ENCODE measurements at regions not wholly inside any gene's neighbourhood (a gene's known extent, or its start where the extent isn't known, plus 50 kb on each side); places are given as distances from the start of the nearest gene placed in this dataset.

DNA sequence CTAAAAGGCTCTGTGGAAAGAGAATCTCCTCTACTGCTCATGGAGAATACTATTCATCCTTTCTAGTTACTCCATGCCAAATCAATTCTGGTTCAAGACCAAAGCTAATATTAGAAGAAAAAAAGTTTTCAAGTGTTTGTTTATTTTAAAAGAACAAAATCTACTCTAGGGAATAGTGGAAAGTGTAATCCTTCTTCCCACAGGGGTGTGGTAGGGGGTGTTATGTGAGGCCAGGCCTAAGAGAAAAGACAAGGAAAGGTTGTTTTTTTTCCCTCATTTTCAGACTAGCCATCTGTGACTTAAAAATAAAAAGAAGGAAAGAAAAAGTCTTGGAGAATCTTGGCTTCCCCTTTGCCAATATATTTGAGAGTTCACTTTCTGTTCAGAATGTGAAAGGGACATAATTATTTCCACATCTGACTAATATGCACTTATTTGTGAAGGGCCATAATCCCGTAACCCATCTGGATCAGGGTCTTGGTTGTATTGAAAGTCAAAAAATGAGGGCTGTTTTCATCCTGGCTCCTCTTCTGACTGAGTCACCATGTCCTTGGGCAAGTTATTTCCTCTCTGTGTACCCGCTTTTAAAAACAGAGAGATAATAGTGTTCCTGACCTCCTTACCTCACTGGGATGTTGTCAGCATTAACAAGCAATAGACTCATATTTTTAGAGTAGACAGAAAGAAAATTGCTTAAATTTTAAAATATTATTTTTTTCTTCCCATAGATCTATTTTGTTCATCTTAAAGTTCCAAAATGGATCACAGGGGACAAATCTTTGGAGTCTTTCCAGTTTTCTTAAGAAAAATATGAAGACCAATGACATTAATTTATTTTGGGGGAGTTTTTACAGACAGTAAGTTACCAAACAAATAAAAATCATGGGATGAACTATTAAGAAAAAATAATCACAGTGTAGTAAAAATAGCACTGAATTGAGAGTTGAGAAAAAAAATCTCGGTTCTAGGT, 233.7 kb downstream of the IBTK start:
- peaks cover 0 to 12% of the 10 kb centered on the region in 2 donors for H3K36me3 ChIP-seq (ENCODE audit: control insufficient read depth in 1 of 2, insufficient read depth in 2 of 2, low read length in 2 of 2)
- H3K4me1 ChIP-seq (ENCODE audit: control insufficient read depth in 1 of 2, insufficient read depth in 2 of 2, low read length in 2 of 2): peaks cover 4 to 13% of the 10 kb centered on the region in 2 donors
- H3K27ac ChIP-seq (ENCODE audit: low read length): peak overlapping the region; percentile 28
- no peaks in the 10 kb centered on the region for H3K9me3 ChIP-seq (ENCODE audit: control insufficient read depth in 1 of 2, low read length in 2 of 2)
- no peak overlapping the region for H3K4me3 ChIP-seq (ENCODE audit: low read depth in 1 of 2, low read length in 2 of 2)
- no peaks in the 10 kb centered on the region for H3K27me3 ChIP-seq (ENCODE audit: low read depth, low read length)

- Histone ChIP-seq H3K4me3 (ENCODE audit: low read depth in 1 of 2, low read length in 2 of 2) (no peak overlapping the region), H3K36me3 (ENCODE audit: control insufficient read depth in 1 of 2, insufficient read depth in 2 of 2, low read length in 2 of 2) (no peaks in the 10 kb centered on the region), H3K27ac (ENCODE audit: low read length) (no peak overlapping the region), H3K27me3 (ENCODE audit: low read depth, low read length) (no peaks in the 10 kb centered on the region), H3K9me3 (ENCODE audit: control insufficient read depth in 1 of 2, low read length in 2 of 2) (peaks cover 0 to 7% of the 10 kb centered on the region in 2 donors), H3K4me1 (ENCODE audit: control insufficient read depth in 1 of 2, insufficient read depth in 2 of 2, low read length in 2 of 2) (no peaks in the 10 kb centered on the region)
Observed at GRCh38 chr6:82006027-82006738, 241.4 kb downstream of the IBTK start.

DNA sequence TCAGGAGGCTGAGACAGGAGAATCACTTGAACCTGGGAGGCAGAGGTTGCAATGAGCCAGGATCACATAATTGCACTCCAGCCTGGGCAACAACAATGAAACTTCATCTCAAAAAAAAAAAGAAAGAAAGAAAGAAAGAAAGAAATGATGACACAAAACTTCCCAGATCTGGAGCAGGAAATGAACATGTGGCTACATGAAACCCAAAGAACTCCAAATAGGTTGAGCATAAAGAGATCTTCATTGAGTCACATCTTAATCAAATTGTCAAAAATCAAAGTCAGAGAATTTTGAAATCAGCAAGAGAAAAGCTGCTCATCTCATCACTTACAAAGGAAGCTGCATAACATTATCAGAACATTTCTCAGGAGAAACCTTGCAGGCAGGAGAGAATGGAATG, 247.0 kb downstream of the IBTK start:
- peaks cover 0 to 1% of the 10 kb centered on the region in 2 donors for H3K9me3 ChIP-seq (ENCODE audit: control insufficient read depth in 1 of 2, low read length in 2 of 2)
- H3K36me3 ChIP-seq (ENCODE audit: control insufficient read depth in 1 of 2, insufficient read depth in 2 of 2, low read length in 2 of 2): peaks cover 0 to 9% of the 10 kb centered on the region in 2 donors
- H3K27me3 ChIP-seq (ENCODE audit: low read depth, low read length): no peaks in the 10 kb centered on the region
- H3K27ac ChIP-seq (ENCODE audit: low read length): no peak overlapping the region
- H3K4me3 ChIP-seq (ENCODE audit: low read depth in 1 of 2, low read length in 2 of 2): no peak overlapping the region
- H3K4me1 ChIP-seq (ENCODE audit: control insufficient read depth in 1 of 2, insufficient read depth in 2 of 2, low read length in 2 of 2): no peaks in the 10 kb centered on the region

DNA sequence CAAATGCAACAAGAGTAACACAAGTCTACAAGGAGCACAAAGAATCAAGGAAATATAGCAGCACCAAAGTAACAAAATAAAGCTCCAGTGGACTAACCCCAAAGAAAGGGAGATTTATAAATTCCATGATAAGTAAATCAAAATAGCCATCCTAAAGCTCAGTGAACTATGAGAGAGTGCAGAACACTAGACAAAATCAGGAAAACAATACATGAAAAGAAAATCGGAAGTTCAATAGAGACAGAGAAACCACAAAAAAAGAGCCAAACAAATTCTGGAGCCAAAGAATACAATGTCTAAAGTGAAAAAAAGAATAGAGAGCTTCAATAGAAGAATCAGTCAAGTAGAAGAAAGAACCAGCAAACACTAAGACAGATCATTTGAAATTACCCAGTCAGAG, 247.3 kb upstream of the TENT5A start:
- H3K27ac ChIP-seq (ENCODE audit: low read length): no peak overlapping the region

GRCh38 chr6:81999270-81999669, 246.8 kb upstream of the TENT5A start:
- Histone ChIP-seq H3K27me3 (ENCODE audit: low read depth, low read length) (no peaks in the 10 kb centered on the region), H3K4me3 (ENCODE audit: low read depth in 1 of 2, low read length in 2 of 2) (no peak overlapping the region), H3K4me1 (ENCODE audit: control insufficient read depth in 1 of 2, insufficient read depth in 2 of 2, low read length in 2 of 2) (no peaks in the 10 kb centered on the region), H3K27ac (ENCODE audit: low read length) (no peak overlapping the region), H3K36me3 (ENCODE audit: control insufficient read depth in 1 of 2, insufficient read depth in 2 of 2, low read length in 2 of 2) (peaks cover 0 to 9% of the 10 kb centered on the region in 2 donors), H3K9me3 (ENCODE audit: control insufficient read depth in 1 of 2, low read length in 2 of 2) (no peaks in the 10 kb centered on the region)

More for the DNA sequence above, 247.3 kb upstream of the TENT5A start:
- H3K27me3 ChIP-seq (ENCODE audit: low read depth, low read length): no peaks in the 10 kb centered on the region
- H3K4me1 ChIP-seq (ENCODE audit: control insufficient read depth in 1 of 2, insufficient read depth in 2 of 2, low read length in 2 of 2): no peaks in the 10 kb centered on the region
- no peaks in the 10 kb centered on the region for H3K9me3 ChIP-seq (ENCODE audit: control insufficient read depth in 1 of 2, low read length in 2 of 2)
- no peak overlapping the region for H3K4me3 ChIP-seq (ENCODE audit: low read depth in 1 of 2, low read length in 2 of 2)
- H3K36me3 ChIP-seq (ENCODE audit: control insufficient read depth in 1 of 2, insufficient read depth in 2 of 2, low read length in 2 of 2): peaks cover 0 to 9% of the 10 kb centered on the region in 2 donors

DNA sequence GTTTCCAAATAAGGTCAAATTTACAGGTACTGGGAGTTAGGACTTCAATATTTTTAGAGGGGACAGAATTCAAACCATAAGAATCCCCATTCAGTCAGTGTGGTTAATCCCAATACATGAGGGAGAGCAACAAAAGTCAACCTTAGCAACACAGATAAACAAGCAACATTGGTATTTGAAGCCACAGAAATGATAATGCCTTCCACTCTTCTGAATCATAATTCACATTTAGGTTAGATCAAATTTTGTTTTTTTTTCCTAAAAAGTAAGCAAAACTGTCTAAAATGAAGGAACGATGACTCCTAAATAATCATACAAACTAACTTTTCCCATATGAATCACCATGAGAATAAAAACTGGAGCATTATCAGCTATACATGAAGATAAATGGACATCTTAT, 246.0 kb upstream of the TENT5A start:
- no peaks in the 10 kb centered on the region for H3K27me3 ChIP-seq (ENCODE audit: low read depth, low read length)
- peaks cover 0 to 9% of the 10 kb centered on the region in 2 donors for H3K36me3 ChIP-seq (ENCODE audit: control insufficient read depth in 1 of 2, insufficient read depth in 2 of 2, low read length in 2 of 2)
- H3K9me3 ChIP-seq (ENCODE audit: control insufficient read depth in 1 of 2, low read length in 2 of 2): no peaks in the 10 kb centered on the region
- no peak overlapping the region for H3K27ac ChIP-seq (ENCODE audit: low read length)
- no peaks in the 10 kb centered on the region for H3K4me1 ChIP-seq (ENCODE audit: control insufficient read depth in 1 of 2, insufficient read depth in 2 of 2, low read length in 2 of 2)
- H3K4me3 ChIP-seq (ENCODE audit: low read depth in 1 of 2, low read length in 2 of 2): no peak overlapping the region

DNA sequence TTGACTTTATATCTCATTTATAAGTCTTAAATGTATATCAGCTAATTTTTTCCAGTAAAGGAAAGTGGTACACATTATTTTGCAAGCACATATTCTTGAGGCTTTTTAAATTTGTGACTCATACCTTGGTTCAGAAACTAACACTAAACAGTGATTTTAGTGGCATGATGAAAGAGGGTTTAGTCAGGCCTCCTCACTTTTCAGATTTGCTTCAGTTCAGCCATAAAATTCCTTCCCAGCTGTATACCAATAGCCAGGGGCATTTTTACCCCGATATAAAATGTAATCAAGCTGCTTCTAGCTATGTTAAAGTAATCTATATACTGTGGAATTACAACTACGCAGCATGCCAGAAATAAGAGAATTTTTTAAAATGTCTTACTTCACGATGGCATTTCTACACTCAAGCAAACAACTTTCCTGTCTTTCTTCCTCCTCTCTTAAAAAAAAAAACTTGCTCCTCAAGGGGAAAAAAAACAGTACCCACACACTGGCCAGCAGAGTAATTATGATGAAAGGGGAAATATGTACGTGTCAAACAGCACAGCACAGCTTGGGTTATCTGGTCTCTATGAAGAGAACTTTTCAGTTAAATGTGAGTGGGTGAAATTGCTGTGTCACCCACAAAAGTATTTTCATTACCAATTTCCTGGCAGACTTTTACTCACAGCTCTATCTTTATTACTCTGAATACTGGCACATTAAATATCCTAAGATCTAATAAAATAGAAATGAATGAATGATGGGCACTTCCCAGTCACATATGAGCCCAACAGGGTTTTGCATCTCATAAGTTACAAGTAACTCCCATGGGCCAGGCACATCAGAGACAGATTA, 244.8 kb upstream of the TENT5A start:
- H3K36me3 ChIP-seq (ENCODE audit: control insufficient read depth in 1 of 2, insufficient read depth in 2 of 2, low read length in 2 of 2): peaks cover 0 to 9% of the 10 kb centered on the region in 2 donors

DNA sequence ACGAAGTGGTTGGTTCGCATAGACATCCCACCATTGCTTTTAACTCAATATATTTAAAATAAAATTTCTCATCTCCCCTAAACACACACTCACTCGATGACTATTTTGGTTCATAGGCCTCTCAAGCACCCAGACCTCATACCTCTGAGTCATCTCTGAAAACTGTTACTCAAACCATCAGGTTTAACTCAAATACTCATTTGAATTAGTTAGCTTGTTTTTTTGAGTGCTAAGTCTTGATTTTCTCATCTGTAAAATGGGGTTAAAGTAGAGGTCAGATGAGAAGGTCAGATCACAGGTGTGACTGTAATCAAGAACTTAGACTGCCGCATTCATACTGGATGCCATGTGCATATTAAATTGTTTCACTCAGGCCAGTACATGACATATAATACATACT, 243.9 kb upstream of the TENT5A start:
- no peaks in the 10 kb centered on the region for H3K27me3 ChIP-seq (ENCODE audit: low read depth, low read length)
- H3K9me3 ChIP-seq (ENCODE audit: control insufficient read depth in 1 of 2, low read length in 2 of 2): no peaks in the 10 kb centered on the region
- H3K27ac ChIP-seq (ENCODE audit: low read length): no peak overlapping the region
- peaks cover 0 to 9% of the 10 kb centered on the region in 2 donors for H3K36me3 ChIP-seq (ENCODE audit: control insufficient read depth in 1 of 2, insufficient read depth in 2 of 2, low read length in 2 of 2)
- no peaks in the 10 kb centered on the region for H3K4me1 ChIP-seq (ENCODE audit: control insufficient read depth in 1 of 2, insufficient read depth in 2 of 2, low read length in 2 of 2)
- no peak overlapping the region for H3K4me3 ChIP-seq (ENCODE audit: low read depth in 1 of 2, low read length in 2 of 2)

More for the DNA sequence above, 244.8 kb upstream of the TENT5A start:
- no peak overlapping the region for H3K4me3 ChIP-seq (ENCODE audit: low read depth in 1 of 2, low read length in 2 of 2)
- H3K4me1 ChIP-seq (ENCODE audit: control insufficient read depth in 1 of 2, insufficient read depth in 2 of 2, low read length in 2 of 2): no peaks in the 10 kb centered on the region
- no peaks in the 10 kb centered on the region for H3K27me3 ChIP-seq (ENCODE audit: low read depth, low read length)
- no peak overlapping the region for H3K27ac ChIP-seq (ENCODE audit: low read length)
- H3K9me3 ChIP-seq (ENCODE audit: control insufficient read depth in 1 of 2, low read length in 2 of 2): no peaks in the 10 kb centered on the region

DNA sequence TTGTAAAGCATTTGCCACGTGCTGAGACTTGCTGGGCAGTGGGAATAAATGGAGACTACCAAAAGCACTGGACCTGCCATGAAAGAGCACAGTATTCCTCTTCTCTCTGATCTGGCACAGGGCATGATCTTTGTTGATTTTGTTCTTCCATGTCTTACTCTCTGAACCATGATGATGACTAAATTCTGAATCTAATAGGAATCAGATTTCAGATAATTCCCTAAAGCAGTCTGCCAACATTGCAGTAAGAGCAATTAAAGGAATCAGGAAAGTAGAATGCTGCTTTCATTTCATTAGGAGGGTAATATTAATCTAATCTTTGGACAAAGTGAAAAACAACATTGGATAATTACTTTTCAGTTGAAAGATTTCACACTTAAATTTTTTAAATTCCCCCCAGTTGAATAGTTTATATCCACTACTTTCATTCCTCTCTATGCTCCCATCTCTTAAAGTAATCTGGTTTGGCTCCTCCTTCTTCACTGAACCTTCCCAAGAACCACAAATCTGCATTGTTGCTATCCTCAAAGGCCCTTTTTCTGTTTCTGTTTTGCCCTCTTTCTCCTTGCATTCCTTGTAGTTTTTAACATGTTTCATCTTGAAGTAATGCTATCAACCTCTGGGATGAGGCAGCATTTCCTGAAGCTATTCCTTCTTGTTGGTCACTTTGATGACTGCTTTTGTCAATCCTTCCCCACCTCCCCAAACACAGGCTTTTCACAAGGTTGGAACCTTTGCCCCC, 243.2 kb upstream of the TENT5A start:
- Histone ChIP-seq H3K4me3 (ENCODE audit: low read depth in 1 of 2, low read length in 2 of 2) (no peak overlapping the region), H3K27ac (ENCODE audit: low read length) (no peak overlapping the region), H3K4me1 (ENCODE audit: control insufficient read depth in 1 of 2, insufficient read depth in 2 of 2, low read length in 2 of 2) (no peaks in the 10 kb centered on the region), H3K27me3 (ENCODE audit: low read depth, low read length) (no peaks in the 10 kb centered on the region), H3K36me3 (ENCODE audit: control insufficient read depth in 1 of 2, insufficient read depth in 2 of 2, low read length in 2 of 2) (peaks cover 0 to 9% of the 10 kb centered on the region in 2 donors), H3K9me3 (ENCODE audit: control insufficient read depth in 1 of 2, low read length in 2 of 2) (no peaks in the 10 kb centered on the region)

DNA sequence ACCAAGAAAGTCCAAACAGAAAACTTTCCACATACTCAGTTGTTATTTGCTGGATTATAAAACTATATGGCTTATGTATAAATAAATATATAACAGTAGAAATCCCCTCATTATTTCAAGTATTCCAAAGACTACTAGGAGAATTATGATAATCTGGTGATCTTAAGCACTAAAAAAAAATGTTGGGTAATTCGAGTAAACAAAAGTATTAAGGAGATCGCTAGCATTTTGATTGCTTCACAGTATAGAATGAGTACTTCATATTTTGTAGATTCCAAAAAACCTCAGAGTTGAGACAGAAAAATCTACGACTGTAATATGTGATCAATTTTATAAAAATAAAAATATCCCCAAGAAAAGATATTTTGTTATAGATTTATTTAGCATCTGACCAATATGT, 236.4 kb upstream of the TENT5A start:
- no peaks in the 10 kb centered on the region for H3K27me3 ChIP-seq (ENCODE audit: low read depth, low read length)
- H3K4me3 ChIP-seq (ENCODE audit: low read depth in 1 of 2, low read length in 2 of 2): no peak overlapping the region
- H3K36me3 ChIP-seq (ENCODE audit: control insufficient read depth in 1 of 2, insufficient read depth in 2 of 2, low read length in 2 of 2): no peaks in the 10 kb centered on the region
- no peaks in the 10 kb centered on the region for H3K4me1 ChIP-seq (ENCODE audit: control insufficient read depth in 1 of 2, insufficient read depth in 2 of 2, low read length in 2 of 2)
- no peak overlapping the region for H3K27ac ChIP-seq (ENCODE audit: low read length)
- H3K9me3 ChIP-seq (ENCODE audit: control insufficient read depth in 1 of 2, low read length in 2 of 2): no peaks in the 10 kb centered on the region
